DMS 273 treated with DMSO at 0.1 percent for 48 hours (cell line): ENCODE measurements at regions not wholly inside any gene's neighbourhood (a gene's known extent, or its start where the extent isn't known, plus 50 kb on each side); places are given as distances from the start of the nearest gene placed in this dataset.
"Not testable (repeated sequence)": the region's sequence is repeated elsewhere in the genome, so short reads cannot be mapped to it uniquely, and the experiment has no call there.

Source experiments
- DNase-seq: peaks from one replicate; lab custom pipeline; 2025; lab: John Stamatoyannopoulos, UW

GRCh38 chr21:17295997-17296396 lies 216.8 kb upstream of the CXADR start:
- DNase-seq: no peak

- DNase-seq: not testable (repeated sequence)
Measured at GRCh38 chr21:17299576-17299975, 213.3 kb upstream of the CXADR start.

- not testable (repeated sequence) for DNase-seq
Measured at GRCh38 chr21:17327715-17328114, 185.1 kb upstream of the CXADR start.

GRCh38 chr21:17334484-17334883 lies 178.4 kb upstream of the CXADR start:
- no peak for DNase-seq

GRCh38 chr21:17340081-17340480 lies 172.8 kb upstream of the CXADR start:
- DNase-seq: no peak

GRCh38 chr21:17343055-17343454 lies 169.8 kb upstream of the CXADR start:
- no peak for DNase-seq

GRCh38 chr21:17348357-17348756 lies 164.5 kb upstream of the CXADR start:
- DNase-seq: no peak

GRCh38 chr21:17348849-17349248 lies 164.0 kb upstream of the CXADR start:
- DNase-seq: no peak

- DNase-seq: no peak
Measured at GRCh38 chr21:17351766-17352165, 161.1 kb upstream of the CXADR start.

- no peak for DNase-seq
Measured at GRCh38 chr21:17352996-17353655, 159.7 kb upstream of the CXADR start.

GRCh38 chr21:17359781-17360180 lies 153.1 kb upstream of the CXADR start:
- DNase-seq: no peak

- no peak for DNase-seq
Measured at GRCh38 chr21:17368748-17369363, 144.0 kb upstream of the CXADR start.

GRCh38 chr21:17370263-17370662 lies 142.6 kb upstream of the CXADR start:
- DNase-seq: no peak

GRCh38 chr21:17370916-17371315 lies 141.9 kb upstream of the CXADR start:
- DNase-seq: no peak

- no peak for DNase-seq
Measured at GRCh38 chr21:17371450-17371849, 141.4 kb upstream of the CXADR start.

- no peak for DNase-seq
Measured at GRCh38 chr21:17372200-17372599, 140.6 kb upstream of the CXADR start.

- no peak for DNase-seq
Measured at GRCh38 chr21:17386498-17386897, 126.3 kb upstream of the CXADR start.

GRCh38 chr21:17387030-17387617 lies 125.7 kb upstream of the CXADR start:
- DNase-seq: peak; percentile 41

- no peak for DNase-seq
Measured at GRCh38 chr21:17388226-17388625, 124.6 kb upstream of the CXADR start.

- no peak for DNase-seq
Measured at GRCh38 chr21:17389311-17389710, 123.5 kb upstream of the CXADR start.

- DNase-seq: no peak
Measured at GRCh38 chr21:17390569-17390968, 122.3 kb upstream of the CXADR start.

GRCh38 chr21:17391811-17392340 lies 121.0 kb upstream of the CXADR start:
- no peak for DNase-seq

- no peak for DNase-seq
Measured at GRCh38 chr21:17393413-17393812, 119.4 kb upstream of the CXADR start.
